DND-41 (cell line): ENCODE measurements at regions not wholly inside any gene's neighbourhood (a gene's known extent, or its start where the extent isn't known, plus 50 kb on each side); places are given as distances from the start of the nearest gene placed in this dataset.

Experiments used
- CTCF ChIP-seq: IDR thresholded peaks from 2 replicates; pipeline ENCODE4 v1.5.1; 2012; ENCODE audit warnings: borderline replicate concordance, low read length, moderate library complexity, mild to moderate bottlenecking; ENCODE audit not compliant: poor library complexity, severe bottlenecking; ENCODE audit errors: extremely low read depth
- EZH2 ChIP-seq: IDR thresholded peaks from 3 replicates; pipeline ENCODE4 v1.6.1; 2012; ENCODE audit warnings: borderline replicate concordance, low read depth, mild to moderate bottlenecking, moderate library complexity, low read length, inconsistent platforms; ENCODE audit not compliant: severe bottlenecking

GRCh38 chr1:30286241-30286987, 437.0 kb downstream of the MATN1 start:
- TF ChIP-seq CTCF (no peak), EZH2 (no peak)
